ENCODE measurements at regions not wholly inside any gene's neighbourhood (a gene's known extent, or its start where the extent isn't known, plus 50 kb on each side); places are given as distances from the start of the nearest gene placed in this dataset.

DNA sequence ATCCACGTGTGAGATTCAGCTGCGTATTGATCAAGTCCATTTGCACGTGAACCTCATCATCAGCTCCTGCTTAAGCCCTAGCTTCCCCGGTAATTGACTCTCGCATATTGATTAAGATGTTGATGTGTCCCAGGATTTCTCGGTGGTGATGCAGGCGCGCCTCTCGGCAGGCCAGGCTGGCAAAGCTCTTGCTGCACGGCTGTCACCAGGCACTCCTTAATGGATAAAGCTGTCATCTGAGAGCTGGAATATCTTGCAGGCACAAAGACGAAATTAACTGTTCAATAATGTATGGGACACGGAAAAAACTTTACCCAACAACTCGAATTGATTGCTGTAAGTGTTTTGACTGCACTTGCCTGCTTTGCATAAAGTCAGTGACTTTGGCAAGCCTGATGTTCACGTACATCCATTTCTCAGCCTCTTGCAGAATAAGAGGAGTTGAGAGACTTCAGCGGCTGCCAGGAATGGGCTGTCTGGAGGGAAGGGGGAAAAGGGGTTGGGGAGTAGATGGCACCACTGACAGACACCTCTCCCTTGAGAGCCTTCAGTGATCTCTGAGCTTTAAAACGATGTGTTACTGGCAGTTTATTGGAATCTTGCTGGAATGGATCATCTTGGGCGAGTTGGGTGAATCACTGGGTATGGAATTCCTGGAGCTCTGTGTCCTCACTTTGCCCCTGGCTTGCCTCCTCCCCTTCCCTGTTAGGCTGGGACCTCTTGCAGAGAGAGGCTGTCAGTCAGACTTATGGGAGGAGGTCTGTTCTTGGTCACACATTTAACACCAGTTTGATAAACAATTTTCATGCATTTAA, 650.3 kb downstream of the CCDC171 start:
- no peak for DNase-seq (ENCODE audit: low spot score)

DNA sequence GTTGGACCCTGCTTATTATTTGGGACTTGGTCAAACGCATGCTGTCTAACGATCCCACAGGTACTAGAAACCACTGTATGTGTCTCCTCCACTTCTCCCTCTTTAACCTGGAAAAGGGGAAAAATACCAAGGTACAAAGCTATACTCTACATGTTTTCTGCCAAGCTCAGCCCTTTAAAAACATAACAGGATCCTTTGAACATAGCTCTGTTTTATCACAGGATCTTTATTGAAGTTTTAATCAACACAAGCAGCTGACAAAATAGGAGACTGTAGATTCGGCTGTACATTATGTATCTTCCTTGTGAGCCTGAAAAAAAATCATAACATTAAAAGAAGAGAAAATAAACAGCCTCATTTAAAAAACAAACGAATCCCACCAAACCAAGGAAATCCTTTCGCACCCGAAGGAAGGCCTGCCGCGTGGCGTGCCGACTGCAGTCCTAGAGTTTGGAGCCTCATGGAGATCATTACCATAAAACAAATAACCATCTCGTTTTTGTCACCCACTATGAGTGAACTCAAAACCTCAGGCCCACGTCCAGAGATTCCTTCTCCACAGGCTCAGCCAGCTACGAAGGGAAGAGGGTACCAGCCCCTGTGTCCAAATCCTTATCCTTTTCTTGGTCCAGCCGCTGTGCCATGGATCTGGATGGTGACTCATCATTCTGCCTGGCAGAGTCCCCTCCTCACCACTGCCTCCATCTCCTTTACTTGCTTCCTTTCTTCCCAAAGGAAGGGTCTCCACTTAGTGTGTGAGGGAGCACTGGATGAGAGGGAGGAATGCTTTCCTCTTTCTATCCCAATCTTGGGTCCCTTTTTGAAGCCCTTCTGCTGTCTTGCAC, 651.1 kb downstream of the CCDC171 start:
- no peak for DNase-seq (ENCODE audit: low spot score)

DNA sequence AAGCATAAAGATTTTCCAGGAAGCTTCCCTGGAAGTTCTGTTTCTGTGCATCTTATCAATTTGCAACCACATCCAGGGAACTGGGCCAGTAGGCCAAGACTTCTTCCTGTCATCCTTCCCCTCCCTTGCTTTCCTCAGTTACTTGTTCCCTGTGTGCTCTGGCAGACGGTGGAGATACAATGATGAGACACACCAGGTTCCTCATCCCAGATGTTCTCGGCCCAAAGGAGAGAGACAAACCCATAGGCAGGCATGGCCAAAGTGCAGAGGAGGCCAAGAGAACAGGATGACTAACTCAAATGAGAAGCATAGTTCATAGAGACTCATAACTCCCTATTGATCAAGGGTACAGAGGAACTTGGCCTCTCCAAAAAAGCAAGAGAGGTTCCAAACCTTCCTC, 652.6 kb downstream of the CCDC171 start:
- DNase-seq (ENCODE audit: low spot score), result no peak

DNA sequence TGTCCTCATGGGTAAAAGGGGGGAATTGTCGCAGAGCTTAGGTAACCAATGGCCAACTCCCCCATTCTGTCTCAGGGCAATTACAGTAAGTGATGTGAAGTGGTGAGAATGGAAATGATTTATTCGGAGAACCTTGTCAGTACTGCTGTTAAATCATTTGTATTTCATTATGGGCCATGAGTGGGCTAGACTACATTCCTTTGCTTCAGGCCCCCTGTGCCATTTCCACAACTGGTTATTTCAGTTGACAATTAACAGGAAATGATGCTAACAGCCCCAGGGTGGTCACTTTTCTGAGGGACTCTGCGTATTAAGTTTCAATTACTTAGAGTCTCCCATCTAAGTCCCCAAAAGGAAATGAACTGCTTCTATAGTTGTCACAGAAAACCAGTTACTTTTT, 653.7 kb downstream of the CCDC171 start:
- no peak for DNase-seq (ENCODE audit: low spot score)

DNA sequence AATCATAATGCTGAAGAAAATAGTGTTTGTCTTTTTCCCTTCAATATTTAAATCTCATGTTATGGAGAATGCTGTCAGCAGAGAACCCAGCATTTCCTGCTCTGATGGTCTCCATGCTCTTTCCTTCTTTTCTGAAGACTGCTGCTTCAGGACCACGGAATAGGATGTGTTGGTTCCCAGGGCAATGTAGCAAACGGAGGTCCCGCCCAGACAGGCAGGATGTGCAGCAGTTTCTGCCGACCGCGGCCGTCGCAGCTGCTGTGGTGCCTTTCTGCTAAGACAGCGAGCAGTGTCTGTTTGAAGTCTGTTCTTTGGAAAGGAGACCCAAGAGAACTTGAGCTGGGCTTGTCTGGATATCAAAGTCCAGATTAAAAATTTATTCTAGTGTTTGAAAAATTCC, 654.3 kb downstream of the CCDC171 start:
- no peak for DNase-seq (ENCODE audit: low spot score)

DNA sequence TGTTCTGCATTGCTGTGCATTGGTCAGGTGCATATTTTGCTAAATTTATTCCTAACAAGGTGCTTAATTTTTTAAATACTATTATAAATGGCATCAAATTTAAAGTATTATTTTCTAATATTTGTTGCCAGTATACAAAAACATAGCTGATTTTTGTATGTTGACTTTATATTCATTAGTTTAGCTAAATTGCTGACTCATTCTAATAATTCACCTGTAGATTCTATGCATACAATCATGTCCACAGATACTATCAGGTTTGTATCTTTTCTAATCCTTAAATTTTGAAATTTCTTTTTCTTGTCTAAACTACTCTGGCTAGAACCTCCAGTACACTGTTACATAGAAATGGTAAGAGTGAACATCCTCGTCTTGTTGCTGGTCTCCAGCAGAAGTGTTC, 657.6 kb downstream of the CCDC171 start:
- no peak for DNase-seq (ENCODE audit: low spot score)

DNA sequence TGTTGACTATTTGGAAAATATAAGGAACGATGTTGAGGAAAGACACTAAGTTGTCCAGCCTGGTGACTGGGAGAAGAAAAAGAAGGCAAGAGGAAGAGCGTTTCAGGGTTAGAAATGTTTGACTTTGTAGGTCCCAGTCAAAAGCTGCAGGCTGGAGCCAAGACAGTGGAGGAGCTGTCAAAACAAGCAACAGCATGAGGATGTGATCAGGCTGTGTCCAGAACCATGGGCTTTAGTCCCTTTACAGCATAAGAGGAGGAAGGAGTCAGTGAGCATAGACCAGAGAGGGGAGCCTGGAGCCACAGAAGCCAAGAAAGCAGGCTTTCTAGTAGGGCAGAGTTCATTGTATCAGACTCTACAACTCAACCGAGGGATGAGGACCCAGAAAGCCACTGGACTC, 658.5 kb downstream of the BNC2 start:
- DNase-seq (ENCODE audit: low spot score), result no peak

DNA sequence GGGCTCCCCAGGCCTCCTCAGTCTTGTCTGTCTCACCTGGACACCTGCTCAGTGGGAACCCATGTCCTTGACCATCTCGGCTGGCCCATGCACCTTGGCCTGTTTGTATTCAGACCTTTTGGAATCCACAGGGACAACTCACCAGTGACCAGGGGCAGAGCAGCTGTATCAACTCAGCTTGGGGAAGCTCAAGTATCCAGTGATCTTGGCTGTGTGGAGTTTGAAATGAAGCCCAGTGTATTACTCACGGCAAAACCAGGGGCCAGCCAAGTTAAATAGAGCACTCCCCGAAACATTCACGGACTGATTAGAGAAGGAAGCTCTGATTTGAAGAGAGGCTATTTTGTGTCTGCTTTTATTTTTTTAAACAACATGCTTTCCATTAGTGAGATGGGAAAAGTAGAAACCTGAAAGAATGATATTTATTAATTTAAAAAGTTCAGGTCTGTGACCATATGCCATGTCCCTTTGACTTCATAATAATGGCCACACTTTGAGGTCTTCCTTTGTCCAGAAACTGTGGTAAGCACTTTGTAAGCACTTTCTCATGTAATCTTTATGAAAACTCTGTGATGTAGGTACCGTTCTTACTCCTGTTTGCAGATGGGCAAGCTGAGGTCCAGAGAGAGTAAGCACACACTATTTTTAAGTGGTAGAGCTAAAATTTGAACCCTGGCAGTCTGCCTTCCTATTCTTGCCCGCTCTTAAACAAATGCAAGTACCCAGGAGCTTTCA, 656.5 kb downstream of the BNC2 start:
- DNase-seq (ENCODE audit: low spot score), result peak; percentile 14

DNA sequence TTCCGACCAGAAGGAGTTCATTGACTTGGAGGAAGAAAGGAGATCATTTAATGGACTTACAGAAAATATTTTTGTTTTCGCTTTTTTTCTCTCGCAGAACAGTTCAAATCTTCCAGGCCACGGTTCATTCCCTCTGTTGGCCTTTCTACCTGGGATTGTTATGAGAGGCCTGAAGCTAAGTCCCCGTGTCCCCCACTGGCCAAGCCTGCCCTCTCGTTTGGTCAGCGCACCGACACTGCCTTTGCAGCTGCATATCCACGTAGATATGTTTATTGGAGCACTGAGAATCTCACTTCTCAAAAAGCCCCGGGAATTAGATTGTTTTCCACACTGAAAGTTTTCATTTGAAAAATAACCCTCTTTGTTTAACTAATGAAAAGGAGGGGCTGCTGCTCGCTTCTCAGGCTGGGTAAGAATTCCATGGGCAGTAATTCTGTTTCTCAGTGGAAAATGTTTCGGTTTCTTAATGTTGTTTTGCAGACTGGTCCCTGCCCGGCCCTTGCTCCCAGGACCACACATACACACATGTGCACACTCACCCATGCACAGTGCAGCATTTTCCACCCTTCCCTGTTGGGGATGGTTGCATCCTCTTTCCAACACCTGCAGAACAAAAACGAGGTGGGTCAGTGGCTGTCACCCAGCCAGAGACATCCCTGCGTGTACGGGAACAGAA, 655.7 kb downstream of the BNC2 start:
- no peak for DNase-seq (ENCODE audit: low spot score)

DNA sequence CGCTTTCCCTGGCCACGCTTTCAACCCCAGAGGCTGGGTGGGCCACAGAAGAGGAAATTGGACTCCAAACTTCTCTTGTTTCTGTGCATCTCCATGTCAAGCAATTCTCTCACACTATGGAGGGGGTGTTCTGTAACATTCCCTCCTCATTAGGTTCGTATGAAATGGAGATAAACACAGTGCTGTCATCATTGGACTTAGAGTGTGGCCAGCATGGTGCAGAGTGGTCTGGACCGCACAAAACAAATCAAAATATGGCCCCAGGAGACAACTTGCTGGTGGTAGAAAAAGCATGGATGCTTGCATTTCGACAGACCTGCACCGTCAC, 655.2 kb downstream of the BNC2 start:
- DNase-seq (ENCODE audit: low spot score), result no peak

DNA sequence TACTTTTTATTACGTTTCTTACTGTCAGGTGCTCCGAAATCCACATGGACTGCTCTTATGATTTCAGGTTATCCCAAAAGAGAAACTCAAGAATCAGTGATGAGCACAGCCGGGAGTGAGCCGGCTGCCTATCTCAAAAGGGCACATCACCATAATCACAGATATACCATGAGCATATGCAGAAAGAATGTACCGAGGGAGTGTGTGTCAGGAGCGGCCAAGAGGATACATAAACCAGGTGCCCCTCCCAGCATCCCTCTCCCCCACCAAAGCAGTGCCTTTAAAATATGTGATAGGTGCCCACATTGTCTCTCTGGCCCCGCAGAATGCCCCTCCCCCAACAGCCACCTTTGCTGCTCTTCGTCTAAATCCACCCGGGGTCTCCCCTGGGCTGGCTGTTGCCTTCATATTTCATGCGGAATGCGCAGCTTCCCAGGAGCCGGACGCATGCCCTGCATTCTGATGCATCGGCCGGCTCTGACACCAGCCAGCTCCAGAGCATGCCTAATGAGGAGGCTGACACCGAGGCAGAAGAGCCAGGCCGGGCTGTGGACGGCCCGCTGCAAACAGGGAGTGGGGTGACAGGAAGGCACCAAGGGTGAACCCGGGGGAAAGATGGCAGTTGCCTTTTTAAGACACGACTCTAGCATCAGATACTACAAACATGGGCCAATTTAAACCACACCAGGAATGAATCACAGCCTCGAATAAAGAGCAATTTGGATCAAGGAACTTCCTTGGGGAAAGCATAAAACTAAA, 652.3 kb downstream of the BNC2 start:
- no peak for DNase-seq (ENCODE audit: low spot score)

DNA sequence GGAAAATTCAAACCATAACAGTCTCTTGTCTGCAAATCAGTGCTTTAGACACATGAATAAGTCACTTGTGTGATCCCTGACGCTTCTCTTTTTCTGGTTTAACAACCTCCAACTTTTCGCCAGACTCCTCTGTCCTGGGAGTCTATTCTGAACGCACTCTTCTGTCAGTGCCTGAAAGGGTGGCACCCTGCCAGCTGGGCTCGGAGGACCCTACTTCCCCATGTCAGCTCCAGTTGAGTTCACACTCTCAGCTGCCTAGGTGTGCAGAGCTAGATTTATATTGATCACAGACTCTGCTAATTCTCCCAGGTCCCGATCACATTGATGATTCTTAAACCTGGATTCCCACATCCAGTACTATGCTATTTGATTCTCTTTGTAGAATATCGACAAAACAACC, 649.1 kb downstream of the BNC2 start:
- DNase-seq (ENCODE audit: low spot score), result no peak

DNA sequence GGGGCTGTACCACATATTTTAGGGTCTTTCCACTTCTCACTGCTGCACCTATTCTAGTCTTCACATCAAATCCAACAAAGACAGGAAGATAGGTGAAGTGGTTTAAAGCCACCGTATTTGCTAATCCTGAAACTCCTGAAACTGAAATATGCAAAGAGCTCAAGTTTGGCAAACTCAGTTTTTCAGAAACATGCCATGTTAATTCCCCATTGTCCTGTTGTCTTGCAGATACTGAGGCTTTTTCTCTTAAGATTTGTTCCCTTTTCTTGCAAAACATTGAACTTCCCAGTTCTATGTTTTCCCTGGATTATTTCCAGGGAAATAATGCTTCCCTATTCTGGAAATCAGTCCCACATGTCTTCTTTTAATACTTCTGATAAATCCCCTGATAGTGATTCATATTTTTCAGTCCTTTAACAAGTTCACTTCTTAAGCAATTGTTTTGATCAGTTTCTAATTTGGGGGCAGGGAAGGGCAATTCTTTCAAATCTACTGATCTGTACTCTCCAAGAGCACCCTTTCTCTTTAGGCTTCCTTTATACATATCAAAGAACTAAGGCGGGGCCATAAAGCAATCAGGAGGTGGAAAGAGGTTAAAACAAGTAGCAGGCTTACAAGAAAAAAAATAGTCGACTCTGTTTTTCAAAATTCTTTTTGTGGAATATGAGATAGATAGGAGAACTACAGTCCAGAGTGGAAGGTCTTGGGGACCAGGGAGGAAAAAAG, 648.5 kb downstream of the BNC2 start:
- no peak for DNase-seq (ENCODE audit: low spot score)

DNA sequence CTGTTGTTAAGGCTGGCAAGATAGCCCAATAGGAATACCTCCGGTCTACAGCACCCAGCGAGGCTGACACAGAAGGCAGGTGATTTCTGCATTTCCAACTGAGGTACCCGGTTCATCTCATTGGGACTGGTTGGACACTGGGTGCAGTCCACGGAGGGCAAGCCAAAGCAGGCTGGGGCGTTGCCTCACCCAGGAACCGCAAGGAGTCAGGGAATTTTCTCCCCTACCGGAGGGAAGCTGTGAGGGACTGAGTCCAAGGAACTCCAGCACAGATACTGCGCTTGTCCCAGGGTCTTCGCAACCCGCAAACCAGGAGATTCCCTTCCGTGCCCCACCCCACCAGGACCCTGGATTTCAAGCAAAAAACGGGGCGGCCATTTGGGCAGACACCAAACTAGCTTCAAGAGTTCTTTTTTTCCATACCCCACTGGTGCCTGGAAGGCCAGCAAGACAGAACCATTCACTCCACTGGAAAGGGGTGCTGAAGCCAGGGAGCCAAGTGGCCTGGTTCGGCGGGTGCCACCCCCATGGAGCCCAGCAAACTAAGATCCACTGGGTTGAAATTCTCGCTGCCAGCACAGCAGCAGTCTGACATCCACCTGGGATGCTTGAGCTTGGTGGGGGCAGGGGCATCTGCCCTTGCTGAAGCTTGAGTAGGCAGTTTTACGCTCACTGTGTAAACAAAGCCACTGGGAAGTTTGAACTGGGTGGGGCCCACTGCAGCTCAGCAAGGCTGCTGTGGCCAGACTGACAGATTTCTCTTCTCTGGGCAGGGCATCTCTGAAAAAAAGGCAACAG, 647.2 kb downstream of the BNC2 start:
- no peak for DNase-seq (ENCODE audit: low spot score)

DNA sequence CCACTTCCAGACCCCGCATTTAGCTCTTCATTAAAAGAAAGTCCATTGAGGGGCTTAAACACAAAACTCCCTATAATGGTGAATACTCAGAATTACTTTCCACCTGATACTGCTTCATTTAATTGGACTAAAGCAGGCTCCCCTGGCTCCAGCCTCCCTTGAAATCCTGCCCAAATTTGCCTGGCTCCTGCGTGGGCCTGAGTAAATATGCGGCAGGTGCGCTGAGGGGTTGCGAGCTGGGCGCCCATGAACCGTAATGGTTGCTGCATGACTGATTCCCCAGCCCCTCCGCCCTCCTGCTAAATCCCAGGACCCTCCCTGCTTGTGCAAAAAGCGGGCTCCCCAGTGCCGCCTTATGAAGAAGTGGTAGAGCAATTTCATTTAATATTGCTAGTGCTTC, 639.7 kb downstream of the BNC2 start:
- DNase-seq (ENCODE audit: low spot score), result no peak

DNA sequence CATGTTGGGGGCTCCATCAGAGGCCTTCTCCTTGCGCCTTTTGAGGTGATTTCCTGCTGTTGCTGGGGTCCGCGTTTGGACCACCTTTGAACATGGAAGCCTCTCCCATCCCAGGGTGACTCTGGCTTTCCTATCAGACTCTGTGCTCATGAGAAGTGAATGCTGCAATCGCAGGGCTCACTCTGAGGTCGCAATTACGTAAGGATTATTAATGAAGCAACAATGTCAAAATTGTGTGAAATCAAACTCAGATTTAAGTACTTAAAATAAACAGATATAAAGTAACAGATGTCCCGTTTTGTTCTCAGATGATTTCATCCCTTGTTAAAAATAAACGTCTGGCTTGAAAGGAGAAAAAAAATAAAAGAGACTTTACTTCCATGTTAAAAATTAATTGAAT, 634.2 kb downstream of the BNC2 start:
- DNase-seq (ENCODE audit: low spot score), result no peak

DNA sequence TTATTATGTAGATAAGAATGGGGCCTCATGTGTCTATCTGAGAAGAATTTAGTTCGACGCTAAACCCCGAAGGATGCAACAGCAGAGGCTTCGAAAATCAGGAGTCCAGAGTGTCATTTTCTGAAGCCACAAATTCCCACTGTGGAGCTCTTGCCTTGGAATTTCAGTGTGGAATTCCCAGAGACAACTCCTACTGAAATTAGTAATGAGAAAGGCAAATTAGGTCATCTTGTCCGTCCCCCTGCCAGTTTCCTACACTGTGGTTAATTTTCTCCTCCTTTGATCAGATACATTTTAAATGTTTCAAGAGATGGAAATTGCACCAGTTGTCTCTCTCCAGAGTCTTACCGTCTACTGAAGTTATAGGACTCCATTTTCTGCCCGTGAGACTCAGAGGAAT, 633.6 kb downstream of the BNC2 start:
- no peak for DNase-seq (ENCODE audit: low spot score)

DNA sequence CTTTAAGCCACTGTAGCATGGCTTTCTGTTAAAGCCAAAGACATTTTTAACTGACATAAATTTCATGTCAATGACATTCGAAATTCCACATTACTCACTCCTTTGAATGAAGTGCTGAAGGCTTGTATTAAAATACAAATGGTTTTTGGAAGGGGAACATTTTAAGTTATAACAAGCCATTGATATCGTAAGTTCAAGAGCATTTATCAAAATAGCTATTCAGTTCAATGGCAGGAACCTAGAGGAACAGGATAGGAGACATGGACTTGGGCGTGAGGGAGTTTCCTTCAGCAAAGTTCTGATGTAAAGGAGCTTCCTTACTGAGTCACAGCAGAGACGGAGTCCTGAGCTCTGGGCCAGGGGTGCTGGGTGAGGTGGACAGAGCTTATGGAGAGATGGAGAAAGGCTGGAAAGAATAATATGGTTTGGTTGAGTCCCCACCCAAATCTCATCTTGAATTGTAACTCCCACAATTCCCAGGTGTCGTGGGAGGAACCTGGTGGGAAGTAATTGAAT, 631.8 kb downstream of the BNC2 start:
- DNase-seq (ENCODE audit: low spot score), result no peak

DNA sequence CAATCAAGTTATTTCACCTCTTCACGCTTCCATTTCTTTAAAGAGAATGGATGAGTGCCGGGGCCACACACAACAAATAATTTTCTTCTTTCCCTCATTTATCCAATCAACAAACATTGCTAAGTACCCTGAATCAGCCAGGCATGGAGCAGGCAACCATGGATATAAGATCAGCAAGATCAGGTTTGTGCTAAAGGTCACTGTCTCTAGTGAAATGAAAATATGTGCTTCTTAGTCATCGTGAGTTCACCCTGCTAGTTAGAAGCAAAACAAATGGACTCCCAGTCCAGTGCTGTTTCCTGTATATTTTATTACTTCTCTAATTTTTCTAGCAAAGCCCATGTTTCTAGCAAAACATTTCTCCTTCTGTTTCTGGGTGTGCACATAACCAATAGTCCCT, 629.2 kb downstream of the BNC2 start:
- no peak for DNase-seq (ENCODE audit: low spot score)

DNA sequence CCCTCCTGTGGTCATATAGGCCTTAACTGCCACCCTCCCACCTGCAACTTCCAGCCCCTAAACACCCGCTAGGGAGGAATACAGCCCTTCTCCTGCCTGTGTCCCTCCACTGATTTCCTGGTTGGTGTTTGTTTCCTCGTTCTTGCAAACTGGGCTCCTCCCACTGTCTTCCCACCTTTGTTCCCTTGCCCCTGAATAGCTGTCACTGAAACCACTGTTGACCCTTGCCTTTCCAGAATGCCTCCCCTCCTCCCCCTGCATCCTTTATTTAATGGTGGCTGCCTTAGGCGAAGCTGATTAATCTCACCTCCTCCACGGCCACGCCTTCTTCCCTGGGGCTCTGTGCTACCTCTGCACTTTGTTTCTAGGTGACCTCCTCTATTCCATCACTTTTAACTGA, 626.7 kb downstream of the BNC2 start:
- no peak for DNase-seq (ENCODE audit: low spot score)
